PFSK-1 (cell line): ENCODE measurements at regions not wholly inside any gene's neighbourhood (a gene's known extent, or its start where the extent isn't known, plus 50 kb on each side); places are given as distances from the start of the nearest gene placed in this dataset.

Experiments
- FOXP2 ChIP-seq: optimal IDR thresholded peaks from 2 replicates; pipeline ENCODE3; 2011; ENCODE audit warnings: borderline replicate concordance, control low read depth, inconsistent platforms; ENCODE audit not compliant: insufficient read depth; ENCODE audit errors: extremely low read length, extremely low read depth
- POLR2AphosphoS5 ChIP-seq: IDR thresholded peaks from 2 replicates; pipeline ENCODE4 v1.6.1; 2012; ENCODE audit warnings: low read depth, mild to moderate bottlenecking, control low read depth, low read length, moderate library complexity
- REST ChIP-seq, 2 experiments: IDR thresholded peaks; 2 replicates each; pipeline versions ENCODE4 v1.6.1 to v1.8.0; 2011 to 2012; ENCODE audit warnings: low read depth in 2 of 2, low read length in 2 of 2, control low read depth in 1 of 2, inconsistent platforms in 1 of 2, mild to moderate bottlenecking in 1 of 2, moderate library complexity in 1 of 2; ENCODE audit not compliant: insufficient read depth in 1 of 2
- SIN3A ChIP-seq: IDR thresholded peaks from 2 replicates; pipeline ENCODE4 v1.6.1; 2012; ENCODE audit warnings: mild to moderate bottlenecking, low read length, moderate library complexity, borderline replicate concordance; ENCODE audit not compliant: insufficient read depth
- TAF1 ChIP-seq: IDR thresholded peaks from 2 replicates; pipeline ENCODE4 v1.6.1; 2012; ENCODE audit warnings: low read length, control low read depth, borderline replicate concordance; ENCODE audit not compliant: insufficient read depth

GRCh38 chr2:66895206-66895605 lies 460.3 kb downstream of the MEIS1 start:
- no peak for TF ChIP-seq REST (IDR thresholded peaks at IDR 0.05; ENCODE audit: insufficient read depth in 1 of 2, low read depth in 2 of 2, low read length in 2 of 2)
- TF ChIP-seq TAF1: no peak
- no peak for TF ChIP-seq POLR2AphosphoS5
- no peak for TF ChIP-seq SIN3A
- TF ChIP-seq FOXP2: no peak
